Bronchial epithelial cell (primary cell): ENCODE measurements at regions not wholly inside any gene's neighbourhood (a gene's known extent, or its start where the extent isn't known, plus 50 kb on each side); places are given as distances from the start of the nearest gene placed in this dataset.
"Not testable (repeated sequence)": the region's sequence is repeated elsewhere in the genome, so short reads cannot be mapped to it uniquely, and the experiment has no call there.

Experiments used
- DNase-seq: peaks from one replicate; pipeline ENCODE4 v3.0.0-alpha.2; 2010; ENCODE audit warnings: low read depth
- FAIRE-seq: peaks from 2 replicates; lab custom pipeline; 2011; peaks lifted over from hg19 to GRCh38; lab: Jason Lieb, UNC
- H3K27me3 ChIP-seq: 2 replicates; pipeline ENCODE4 v1.5.1; 2011; ENCODE audit warnings: low read length; ENCODE audit not compliant: control insufficient read depth, insufficient read depth
- H3K36me3 ChIP-seq: 2 replicates; pipeline ENCODE4 v1.5.1; 2011; ENCODE audit warnings: low read length; ENCODE audit not compliant: control insufficient read depth, insufficient read depth
- H3K4me3 ChIP-seq: 2 replicates; pipeline ENCODE4 v1.5.1; 2011; ENCODE audit warnings: mild to moderate bottlenecking, low read depth, low read length, control low read depth
- CTCF ChIP-seq: IDR thresholded peaks from 2 replicates; pipeline ENCODE4 v1.5.1; 2011; ENCODE audit warnings: mild to moderate bottlenecking, moderate library complexity, low read length, control low read depth, inconsistent platforms; ENCODE audit not compliant: insufficient read depth, severe bottlenecking

- Histone ChIP-seq H3K4me3 (no peak overlapping the region), H3K36me3 (no peaks in the 10 kb centered on the region), H3K27me3 (no peaks in the 10 kb centered on the region)
- FAIRE-seq (no peak), DNase-seq (no peak)
- no peak for TF ChIP-seq CTCF
Observed at GRCh38 chr15:53130943-53131342, 340.8 kb upstream of the ONECUT1 start.

GRCh38 chr15:53129121-53129904 lies 339.2 kb upstream of the ONECUT1 start:
- H3K27me3 ChIP-seq: no peaks in the 10 kb centered on the region
- no peak for FAIRE-seq
- no peak for DNase-seq
- no peak for TF ChIP-seq CTCF
- no peaks in the 10 kb centered on the region for H3K36me3 ChIP-seq
- no peak overlapping the region for H3K4me3 ChIP-seq

DNA sequence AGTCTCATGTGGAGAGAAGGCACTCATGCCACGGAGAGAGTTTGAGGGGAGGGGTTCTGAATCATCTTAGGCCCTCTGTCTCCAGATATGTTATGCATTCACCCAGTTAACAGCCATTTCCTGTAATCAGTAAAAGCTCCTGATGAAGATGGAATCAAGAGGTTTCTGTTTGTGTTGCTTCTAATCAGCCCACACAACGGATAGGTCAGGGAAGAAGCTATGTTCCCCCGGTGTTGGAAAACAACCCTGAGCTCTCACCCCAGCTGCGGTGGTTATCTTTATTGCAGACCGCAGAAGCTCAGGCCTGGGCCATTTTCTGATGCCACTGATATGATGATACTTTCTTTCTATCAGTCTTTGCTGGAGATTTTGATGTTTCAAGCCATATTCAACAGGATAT lies 338.5 kb upstream of the ONECUT1 start:
- FAIRE-seq (no peak), DNase-seq (no peak)
- TF ChIP-seq CTCF: no peak
- Histone ChIP-seq H3K27me3 (no peaks in the 10 kb centered on the region), H3K4me3 (no peak overlapping the region), H3K36me3 (no peaks in the 10 kb centered on the region)

DNA sequence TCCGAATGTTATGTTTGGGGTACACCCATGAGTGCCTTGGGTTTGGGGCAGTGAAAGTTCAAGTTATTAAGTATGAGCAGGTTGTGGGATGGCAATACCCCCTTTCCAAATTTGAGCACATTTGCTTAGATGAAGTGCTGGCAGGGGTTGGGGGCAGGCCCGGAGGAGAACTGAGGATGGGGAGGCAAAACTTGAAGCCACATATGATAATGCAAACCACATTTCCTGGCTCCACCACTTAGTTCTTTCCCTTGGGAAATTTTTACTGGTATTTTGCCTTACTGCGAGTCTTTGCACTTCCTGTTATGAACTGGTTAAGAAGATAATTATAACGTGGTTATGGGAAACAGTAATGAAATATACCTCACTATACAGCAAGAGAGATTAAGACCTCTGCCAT lies 336.0 kb upstream of the ONECUT1 start:
- DNase-seq (no peak), FAIRE-seq (no peak)

DNA sequence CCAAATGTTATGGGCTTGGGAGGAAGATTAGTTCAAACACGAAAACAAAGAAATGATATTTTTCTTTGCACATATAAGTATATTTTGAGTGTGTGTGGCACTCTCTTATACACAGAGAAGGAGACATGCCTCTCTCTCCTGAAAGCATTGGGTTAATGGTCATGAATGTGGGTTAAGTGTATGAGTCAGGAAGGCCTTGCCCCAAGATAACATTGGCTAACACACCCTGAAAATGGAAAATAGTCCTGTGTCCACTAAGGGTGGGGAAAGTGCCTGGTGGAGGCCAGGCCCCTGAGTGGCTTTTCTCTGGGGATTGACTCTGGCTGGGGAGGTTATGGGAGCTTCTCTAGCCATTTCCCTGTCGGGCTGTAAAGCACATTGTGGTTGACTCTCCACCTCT lies 332.7 kb upstream of the ONECUT1 start:
- Histone ChIP-seq H3K4me3 (no peak overlapping the region), H3K27me3 (no peaks in the 10 kb centered on the region), H3K36me3 (no peaks in the 10 kb centered on the region)
- no peak for TF ChIP-seq CTCF
- DNase-seq (no peak), FAIRE-seq (no peak)

More for the DNA sequence above, 336.0 kb upstream of the ONECUT1 start:
- Histone ChIP-seq H3K36me3 (no peaks in the 10 kb centered on the region), H3K27me3 (no peaks in the 10 kb centered on the region), H3K4me3 (no peak overlapping the region)
- TF ChIP-seq CTCF: no peak

DNA sequence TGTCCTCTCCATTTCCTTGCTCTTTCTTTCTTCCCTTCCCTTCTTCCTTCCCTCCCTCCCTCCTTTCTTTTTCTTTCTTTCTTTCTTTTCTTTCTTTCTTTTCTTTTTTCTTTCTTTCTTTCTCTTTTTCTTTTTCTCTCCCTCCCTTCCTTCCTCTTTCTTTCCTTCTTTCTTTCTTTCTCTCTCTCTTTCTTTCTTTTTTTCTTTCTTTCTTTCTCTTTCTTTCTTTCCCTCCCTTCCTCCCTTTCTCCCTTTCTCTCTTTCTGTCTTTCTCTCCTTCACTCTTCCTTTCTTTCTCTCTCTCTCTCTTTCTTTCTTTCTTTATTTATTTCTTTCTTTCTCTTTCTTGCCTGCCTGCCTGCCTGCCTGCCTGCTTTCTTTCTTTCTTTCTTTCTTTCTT lies 326.8 kb upstream of the ONECUT1 start:
- DNase-seq, H3K4me3 ChIP-seq, H3K36me3 ChIP-seq, FAIRE-seq, H3K27me3 ChIP-seq: not testable (repeated sequence)
